ENCODE measurements at regions not wholly inside any gene's neighbourhood (a gene's known extent, or its start where the extent isn't known, plus 50 kb on each side); places are given as distances from the start of the nearest gene placed in this dataset.

DNA sequence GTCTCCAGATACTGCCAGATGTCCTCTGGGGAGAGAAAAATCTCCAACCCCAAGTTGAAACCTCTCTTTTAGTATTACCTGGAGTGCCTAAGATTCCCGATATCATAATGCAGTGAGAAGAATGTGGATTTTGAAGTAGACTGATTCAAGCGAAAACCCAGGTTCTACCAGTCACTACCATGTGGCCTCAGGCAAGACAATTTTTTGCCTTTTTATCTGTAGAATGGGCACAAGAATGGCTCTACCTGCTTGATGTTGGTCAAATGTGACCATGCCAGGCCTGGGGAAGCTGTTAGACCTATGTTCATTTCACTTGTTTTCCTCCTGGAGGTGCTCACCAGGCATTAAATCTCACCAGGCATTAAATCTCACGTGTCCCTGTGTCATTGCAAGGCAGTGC lies 131.3 kb downstream of the DDX1 start:
- TF ChIP-seq CTCF (IDR thresholded peaks at IDR 0.05) (no peak), ZFX (IDR thresholded peaks at IDR 0.05; ENCODE audit: borderline replicate concordance) (no peak)

Data from 22Rv1 (cell line).